ENCODE measurements at regions not wholly inside any gene's neighbourhood (a gene's known extent, or its start where the extent isn't known, plus 50 kb on each side); places are given as distances from the start of the nearest gene placed in this dataset.
A peak's percentile ranks its signal among the peaks of the same experiment; 100 is the strongest.

DNA sequence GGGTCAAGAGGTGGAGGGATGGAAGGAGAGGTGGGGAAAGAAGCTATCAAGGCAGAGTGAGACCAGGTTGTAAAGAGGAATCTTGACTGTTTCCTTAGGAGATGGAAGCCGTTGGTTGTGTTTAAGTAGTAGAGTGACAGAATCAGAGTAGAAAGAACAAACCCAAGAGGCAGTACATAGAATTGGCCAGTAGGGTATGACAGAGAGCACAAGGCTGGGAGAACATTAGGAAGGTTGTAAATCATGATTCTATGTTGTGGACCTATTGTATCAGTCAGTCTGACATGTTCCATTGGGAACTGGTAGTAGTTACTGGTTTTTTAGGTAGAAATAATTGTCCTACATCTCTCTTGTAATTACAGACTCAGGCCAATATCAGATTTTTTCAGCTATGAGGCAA lies 486.9 kb upstream of the USP24 start:
- DNase-seq (ENCODE audit: low read depth, low spot score), result no peak
- ChIA-PET POLR2A (no interaction called here), CTCF (interaction anchor here (0.6 to 4.1 kb wide), 15 partner anchors 9 to 256 kb away, joined by 3 to 25 read pairs (median 4); no protein-coding TSS in a partner anchor)
- TF ChIP-seq, protein P1, sequence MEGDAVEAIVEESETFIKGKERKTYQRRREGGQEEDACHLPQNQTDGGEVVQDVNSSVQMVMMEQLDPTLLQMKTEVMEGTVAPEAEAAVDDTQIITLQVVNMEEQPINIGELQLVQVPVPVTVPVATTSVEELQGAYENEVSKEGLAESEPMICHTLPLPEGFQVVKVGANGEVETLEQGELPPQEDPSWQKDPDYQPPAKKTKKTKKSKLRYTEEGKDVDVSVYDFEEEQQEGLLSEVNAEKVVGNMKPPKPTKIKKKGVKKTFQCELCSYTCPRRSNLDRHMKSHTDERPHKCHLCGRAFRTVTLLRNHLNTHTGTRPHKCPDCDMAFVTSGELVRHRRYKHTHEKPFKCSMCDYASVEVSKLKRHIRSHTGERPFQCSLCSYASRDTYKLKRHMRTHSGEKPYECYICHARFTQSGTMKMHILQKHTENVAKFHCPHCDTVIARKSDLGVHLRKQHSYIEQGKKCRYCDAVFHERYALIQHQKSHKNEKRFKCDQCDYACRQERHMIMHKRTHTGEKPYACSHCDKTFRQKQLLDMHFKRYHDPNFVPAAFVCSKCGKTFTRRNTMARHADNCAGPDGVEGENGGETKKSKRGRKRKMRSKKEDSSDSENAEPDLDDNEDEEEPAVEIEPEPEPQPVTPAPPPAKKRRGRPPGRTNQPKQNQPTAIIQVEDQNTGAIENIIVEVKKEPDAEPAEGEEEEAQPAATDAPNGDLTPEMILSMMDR (IDR thresholded peaks at IDR 0.05; ENCODE audit: insufficient read depth, low read length, missing control alignments), result peak; percentile 27
- no peak overlapping the region for H3K4me3 ChIP-seq (ENCODE audit: low read depth, low read length)

DNA sequence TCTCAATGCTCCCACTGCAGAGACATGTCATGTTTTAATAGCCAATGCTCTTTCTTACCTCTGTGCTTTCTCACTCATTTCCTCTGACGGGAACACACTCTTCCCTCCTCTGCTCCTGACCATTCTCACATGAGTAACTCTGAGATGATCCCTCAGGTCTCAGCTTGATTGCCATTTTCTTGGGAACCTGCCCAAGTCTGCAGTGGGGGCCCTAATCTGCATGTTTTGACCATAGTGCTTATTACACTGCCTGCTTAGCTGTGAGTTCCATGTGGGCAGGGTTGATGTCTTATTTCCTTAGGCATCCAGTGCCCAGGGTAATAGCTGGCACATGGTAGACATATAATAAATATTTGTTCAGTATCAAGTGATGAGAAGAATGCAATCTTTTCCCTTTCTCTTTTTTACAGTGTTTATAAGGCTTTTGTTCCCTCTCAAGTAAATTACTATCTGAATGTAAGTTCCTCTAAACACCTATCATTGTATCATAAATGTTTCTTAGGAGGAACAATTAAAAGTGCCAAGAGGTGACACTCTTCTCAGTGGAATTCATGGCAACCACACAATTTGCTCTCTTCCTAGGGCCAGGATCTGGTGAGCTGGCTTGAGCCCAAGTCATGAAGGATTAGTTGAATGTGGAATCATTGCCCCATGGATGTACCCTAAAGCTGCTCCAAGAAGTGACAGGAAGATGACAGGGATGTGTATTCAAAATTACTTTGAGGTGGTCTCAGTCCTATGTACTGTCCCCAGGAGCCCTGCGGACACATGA lies 485.4 kb upstream of the USP24 start:
- CTCF ChIA-PET, result interaction anchor here (0.6 to 4.1 kb wide), 6 partner anchors 9 to 876 kb away, joined by 3 to 25 read pairs (median 4); no protein-coding TSS in a partner anchor
- no peak overlapping the region for H3K4me3 ChIP-seq (ENCODE audit: low read depth, low read length)
- TF ChIP-seq, protein P1 (IDR thresholded peaks at IDR 0.05; ENCODE audit: insufficient read depth, low read length, missing control alignments), result no peak
- POLR2A ChIA-PET, result interaction anchor here (1.2 kb wide), 1 partner anchor 19 kb away, joined by 3 read pairs; no protein-coding TSS in a partner anchor
- DNase-seq (ENCODE audit: low read depth, low spot score), result no peak

DNA sequence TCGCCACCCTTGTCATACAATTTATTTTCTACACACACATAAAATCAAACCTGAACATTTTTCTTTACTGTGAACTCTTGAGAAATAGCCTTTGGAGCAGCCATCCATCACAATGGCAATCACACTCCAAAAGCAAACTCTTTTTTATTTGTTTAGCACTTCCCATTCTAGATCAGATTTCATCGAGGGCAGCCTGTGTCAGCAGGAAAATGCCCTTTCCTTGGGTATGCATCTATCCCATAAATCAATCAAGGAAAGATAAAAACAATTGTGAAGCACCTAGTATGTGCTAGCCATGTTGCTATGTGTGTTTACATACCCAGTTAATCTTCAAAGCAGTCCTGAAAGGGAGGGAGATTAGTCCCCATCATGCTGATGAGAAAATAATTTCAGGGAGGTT lies 484.1 kb upstream of the USP24 start:
- no peak for DNase-seq (ENCODE audit: low read depth, low spot score)
- ChIA-PET POLR2A (no interaction called here), CTCF (no interaction called here)
- TF ChIP-seq, protein P1 (IDR thresholded peaks at IDR 0.05; ENCODE audit: insufficient read depth, low read length, missing control alignments), result no peak
- H3K4me3 ChIP-seq (ENCODE audit: low read depth, low read length), result no peak overlapping the region

DNA sequence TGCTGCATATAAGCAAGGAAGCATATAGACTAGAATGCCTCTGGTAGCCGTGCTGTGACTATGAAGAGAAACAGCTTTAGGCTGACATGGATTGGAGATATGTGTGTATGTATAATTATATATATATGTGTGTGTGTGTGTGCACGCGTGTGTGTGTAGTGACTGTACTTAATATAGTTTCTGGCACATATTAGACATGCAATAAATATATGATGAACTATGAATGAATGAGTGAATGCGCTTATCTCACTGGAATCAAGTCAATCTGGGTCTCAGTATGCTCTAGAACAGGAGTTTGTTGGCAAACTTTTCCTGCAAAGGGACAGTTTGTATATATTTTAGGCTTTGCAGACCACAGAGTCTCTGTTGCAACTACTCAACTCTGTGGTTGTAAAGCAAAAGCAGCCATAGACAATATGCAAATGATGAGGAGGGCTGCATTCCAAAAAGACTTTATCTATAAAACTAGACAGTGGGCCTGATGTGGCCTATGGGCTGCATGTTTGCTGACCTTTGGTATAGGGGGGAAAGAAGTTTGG lies 482.9 kb upstream of the USP24 start:
- CTCF ChIA-PET, result no interaction called here
- POLR2A ChIA-PET, result no interaction called here

DNA sequence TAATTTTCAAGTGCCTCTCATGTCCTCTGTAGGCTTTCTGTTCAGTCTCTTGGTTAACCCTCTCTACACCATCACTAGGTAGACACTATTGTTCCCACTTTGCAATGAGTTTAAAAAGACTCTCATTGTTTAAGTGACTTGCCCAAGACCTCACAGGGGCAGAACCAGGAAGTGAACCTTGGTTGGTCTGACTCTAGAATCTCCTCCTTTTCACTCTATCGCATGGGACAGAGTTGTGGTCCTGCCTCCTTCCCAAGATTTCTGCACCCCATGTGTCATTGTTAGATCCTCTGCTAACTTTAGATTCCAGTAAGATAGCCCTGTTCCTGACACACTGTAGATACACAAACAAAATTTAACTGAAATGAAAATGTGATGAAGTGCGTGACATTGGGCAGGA lies 481.7 kb upstream of the USP24 start:
- DNase-seq (ENCODE audit: low read depth, low spot score), result no peak
- CTCF ChIA-PET, result interaction anchor here (1.1 to 3.4 kb wide), 4 partner anchors 11 to 888 kb away, joined by 4 to 10 read pairs (median 6); no protein-coding TSS in a partner anchor
- TF ChIP-seq, protein P1 (IDR thresholded peaks at IDR 0.05; ENCODE audit: insufficient read depth, low read length, missing control alignments), result no peak
- POLR2A ChIA-PET, result interaction anchor here (0.5 to 1.7 kb wide), 3 partner anchors 20 to 66 kb away, joined by 3 to 8 read pairs (median 4); no protein-coding TSS in a partner anchor
- no peak overlapping the region for H3K4me3 ChIP-seq (ENCODE audit: low read depth, low read length)

More for the DNA sequence above, 482.9 kb upstream of the USP24 start:
- TF ChIP-seq, protein P1 (IDR thresholded peaks at IDR 0.05; ENCODE audit: insufficient read depth, low read length, missing control alignments), result no peak
- no peak overlapping the region for H3K4me3 ChIP-seq (ENCODE audit: low read depth, low read length)
- DNase-seq (ENCODE audit: low read depth, low spot score), result no peak

DNA sequence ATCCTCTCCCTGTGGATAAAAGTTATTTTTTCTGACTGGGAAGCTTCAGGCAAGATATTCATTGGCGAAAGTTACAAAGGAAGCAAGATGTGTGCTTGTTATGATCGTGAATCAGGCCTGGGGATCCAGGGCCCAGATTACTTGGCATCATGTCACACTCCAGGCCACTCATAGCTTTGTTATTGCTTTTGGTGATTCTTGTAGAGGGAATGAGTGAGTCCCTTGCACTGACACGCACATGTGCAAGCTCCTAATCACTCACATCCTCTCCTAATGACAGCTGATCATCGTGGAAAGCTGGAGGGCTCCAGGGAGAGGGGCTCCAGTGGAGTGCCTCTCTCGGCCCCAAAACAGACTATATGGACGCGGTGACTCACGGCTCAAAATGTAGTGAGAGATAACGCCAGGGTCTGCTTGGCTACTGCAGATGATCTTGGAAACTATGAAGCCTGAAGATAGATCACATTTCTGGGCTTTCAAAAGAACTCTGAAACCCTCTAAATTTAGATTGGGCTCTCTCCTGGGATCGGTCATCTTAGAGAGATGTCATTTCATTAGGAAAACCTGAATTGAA lies 481.1 kb upstream of the USP24 start:
- POLR2A ChIA-PET, result interaction anchor here (0.5 to 1.7 kb wide), 5 partner anchors 21 to 267 kb away, joined by 3 to 8 read pairs (median 4); no protein-coding TSS in a partner anchor
- TF ChIP-seq, protein P1 (IDR thresholded peaks at IDR 0.05; ENCODE audit: insufficient read depth, low read length, missing control alignments), result no peak
- peak; percentile 92 for DNase-seq (ENCODE audit: low read depth, low spot score)
- CTCF ChIA-PET, result interaction anchor here (0.8 to 3.4 kb wide), 7 partner anchors 8 to 888 kb away, joined by 3 to 10 read pairs (median 4); no protein-coding TSS in a partner anchor
- no peak overlapping the region for H3K4me3 ChIP-seq (ENCODE audit: low read depth, low read length)

Measured in AG04449 (cell line).